GM18907 (cell line): ENCODE measurements at regions not wholly inside any gene's neighbourhood (a gene's known extent, or its start where the extent isn't known, plus 50 kb on each side); places are given as distances from the start of the nearest gene placed in this dataset.
"Not testable (repeated sequence)": the region's sequence is repeated elsewhere in the genome, so short reads cannot be mapped to it uniquely, and the experiment has no call there.

Experiments used
- ATAC-seq: cut with Tn5 transposase; IDR thresholded peaks from one replicate; pipeline ENCODE4 v1.9.1; 2021; ENCODE audit warnings: mild to moderate bottlenecking, moderate library complexity; ENCODE audit not compliant: unreplicated experiment

DNA sequence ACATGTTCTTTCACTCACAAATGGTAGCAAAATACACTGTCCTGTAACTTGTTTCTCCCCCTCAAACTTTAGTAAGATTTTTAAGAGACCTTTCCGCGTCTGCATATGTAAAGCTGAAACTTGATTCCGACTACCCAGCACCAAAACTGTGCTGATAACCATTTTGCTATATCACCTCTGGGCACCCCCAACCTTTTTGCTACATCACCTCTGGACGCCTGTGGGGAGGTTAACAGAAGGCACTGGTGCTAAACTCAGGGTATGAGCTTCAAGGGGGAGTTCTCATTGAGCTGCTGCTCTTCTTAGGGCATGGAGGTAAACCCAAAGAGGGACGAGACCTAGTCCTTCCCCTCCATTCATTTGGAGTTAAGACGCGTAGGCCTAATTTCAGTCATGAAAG lies 67.6 kb upstream of the NFE2L3 start:
- ATAC-seq: no peak

DNA sequence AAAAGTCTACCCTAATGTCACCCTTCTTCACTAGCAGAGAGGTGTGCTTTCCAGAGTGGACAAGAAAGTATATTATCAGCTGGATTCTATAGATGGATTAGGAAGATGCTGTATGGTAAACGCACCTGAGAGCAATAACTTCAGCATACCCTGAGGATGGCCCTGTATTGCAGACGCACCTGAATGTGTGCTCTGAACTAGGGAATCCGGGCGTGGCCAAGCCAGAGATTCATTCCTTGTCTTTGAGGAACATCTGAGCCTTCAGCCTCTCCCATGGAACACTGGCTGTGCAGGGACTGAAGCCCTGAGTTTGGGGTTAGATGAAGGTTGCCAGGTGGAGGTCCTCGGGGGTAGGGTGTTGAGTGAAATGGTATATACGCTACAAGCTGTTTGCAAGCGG lies 66.2 kb upstream of the NFE2L3 start:
- no peak for ATAC-seq

DNA sequence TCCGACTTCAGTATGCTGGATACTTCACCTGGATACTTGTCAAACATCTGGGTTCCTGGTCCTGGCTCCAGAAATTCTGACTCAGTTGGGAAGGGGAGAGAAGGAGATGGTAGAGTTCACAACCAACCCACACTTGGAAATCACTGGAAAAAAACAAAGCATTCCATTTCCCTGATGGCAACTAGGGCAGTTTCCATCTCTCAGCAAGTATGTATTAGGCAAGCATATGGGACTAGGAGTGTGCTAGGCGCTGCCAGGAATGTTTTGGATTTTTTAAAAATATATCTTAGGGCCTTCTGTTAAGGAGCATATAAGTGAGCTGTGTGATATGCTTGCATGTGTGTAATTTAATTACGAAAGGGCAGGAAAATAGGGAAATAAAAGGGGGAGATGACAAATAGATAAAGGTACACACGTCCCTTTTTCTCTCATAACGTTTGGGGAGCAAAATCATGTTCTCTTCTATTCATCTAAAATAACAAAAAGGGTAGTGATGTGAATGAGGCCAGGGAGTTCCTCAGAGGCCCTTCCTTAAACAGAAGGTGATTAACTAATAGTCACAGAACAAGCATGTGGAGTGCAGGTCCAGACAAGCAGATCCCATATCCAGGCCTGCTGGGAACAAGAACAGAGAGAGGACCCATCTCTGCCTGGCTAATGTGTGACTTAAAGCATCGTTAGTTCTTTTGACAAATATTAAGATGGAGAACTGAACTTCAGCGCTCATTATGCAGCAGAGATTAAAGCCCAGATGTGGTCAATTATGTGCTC lies 64.5 kb upstream of the NFE2L3 start:
- no peak for ATAC-seq

DNA sequence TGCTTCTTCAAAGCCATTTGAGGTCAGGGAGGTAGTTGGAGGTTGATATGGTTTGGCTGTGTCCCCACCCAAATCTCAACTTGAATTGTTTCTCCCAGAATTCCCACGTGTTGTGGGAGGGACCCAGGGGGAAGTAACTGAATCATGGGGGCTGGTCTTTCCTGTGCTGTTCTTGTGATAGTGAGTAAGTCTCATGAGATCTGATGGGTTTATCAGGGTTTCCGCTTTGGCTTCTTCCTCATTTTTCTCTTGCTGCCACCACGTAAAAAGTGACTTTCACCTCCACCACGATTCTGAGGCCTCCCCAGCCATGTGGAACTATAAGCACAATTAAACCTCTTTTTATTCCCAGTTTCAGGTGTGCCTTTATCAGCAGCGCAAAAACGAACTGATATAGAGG lies 62.5 kb upstream of the NFE2L3 start:
- ATAC-seq: not testable (repeated sequence)

DNA sequence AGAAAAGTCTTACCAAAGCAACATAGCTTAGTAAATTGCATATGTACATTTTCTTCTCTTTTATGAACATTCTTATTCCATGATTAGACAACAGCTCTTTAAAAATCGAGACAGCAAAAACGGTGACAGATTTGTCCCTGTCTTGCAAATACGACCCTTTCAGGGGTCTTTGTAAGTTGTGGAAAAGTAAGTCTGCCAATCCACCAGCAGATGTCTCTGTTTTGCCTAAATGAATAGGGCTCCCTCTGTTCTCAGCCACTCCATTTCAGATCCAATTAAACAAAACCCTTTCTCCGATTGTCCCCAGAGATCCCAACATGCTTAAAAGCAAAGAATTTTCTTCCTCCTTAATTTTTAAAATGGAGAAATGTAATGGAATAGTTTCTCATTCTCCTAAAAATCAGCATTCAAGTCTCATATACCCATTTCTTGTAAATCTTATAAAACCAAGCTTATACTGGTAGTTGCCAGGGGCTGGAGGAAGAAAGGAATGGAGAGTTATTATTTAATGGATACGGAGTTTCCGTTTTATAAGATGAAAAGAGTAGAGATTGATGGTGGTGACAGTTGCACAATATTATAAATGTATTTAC lies 61.0 kb upstream of the NFE2L3 start:
- ATAC-seq: no peak

DNA sequence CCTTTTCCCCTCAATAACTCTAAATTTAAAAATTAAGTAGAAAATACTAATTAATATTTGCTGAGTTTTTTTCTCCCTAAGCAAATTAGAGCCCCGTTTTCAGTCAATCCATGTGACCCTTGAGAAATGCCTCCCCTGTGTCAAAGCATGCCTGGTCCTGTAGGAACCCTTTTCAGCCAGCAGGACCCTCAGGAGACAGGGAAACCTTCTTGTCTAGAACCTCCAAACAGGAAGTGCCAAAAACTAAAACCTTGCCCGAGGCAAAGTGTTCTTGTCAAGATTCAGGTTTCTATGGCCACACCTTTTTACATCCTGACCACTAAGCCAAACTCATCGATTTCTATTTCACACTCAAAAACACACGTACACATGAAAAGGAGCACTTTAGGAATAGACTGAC lies 60.1 kb upstream of the NFE2L3 start:
- ATAC-seq: no peak

DNA sequence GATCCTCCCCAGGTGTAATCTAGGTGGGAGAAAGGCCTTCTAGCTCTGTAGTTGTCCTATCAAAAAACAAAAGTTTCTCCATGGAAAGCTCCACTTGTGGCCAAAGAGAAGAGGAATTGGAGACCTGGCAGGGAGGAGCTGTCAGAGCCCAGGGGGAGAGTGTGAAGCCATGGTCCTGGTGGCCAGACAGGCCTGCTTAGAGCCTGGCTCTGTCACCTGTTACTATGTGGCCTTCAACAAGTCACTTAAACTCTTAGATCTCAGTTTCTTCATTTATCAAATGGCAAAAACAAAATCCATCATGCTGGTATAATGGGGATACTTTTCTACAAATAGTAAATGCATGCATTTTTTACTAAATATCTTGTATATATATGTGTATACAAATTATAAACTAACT lies 59.0 kb upstream of the NFE2L3 start:
- no peak for ATAC-seq

DNA sequence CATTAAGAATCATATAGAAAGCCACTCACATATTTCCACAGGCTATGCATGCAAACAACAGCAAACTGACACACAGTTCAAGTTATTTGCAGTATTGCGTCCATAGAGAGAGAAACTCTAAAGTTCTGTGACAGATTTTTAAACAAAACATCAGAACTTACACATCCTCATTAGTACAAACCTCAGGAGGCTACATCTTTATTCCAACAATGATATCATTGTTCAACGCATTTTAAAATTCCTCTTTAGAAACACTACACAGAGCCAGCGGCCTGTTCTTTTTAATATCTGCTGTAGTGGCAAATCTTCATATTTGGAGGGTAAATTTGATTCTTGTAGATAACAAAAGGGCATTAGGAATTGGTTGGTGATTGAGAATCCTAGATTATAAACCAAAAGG lies 55.9 kb upstream of the NFE2L3 start:
- no peak for ATAC-seq

DNA sequence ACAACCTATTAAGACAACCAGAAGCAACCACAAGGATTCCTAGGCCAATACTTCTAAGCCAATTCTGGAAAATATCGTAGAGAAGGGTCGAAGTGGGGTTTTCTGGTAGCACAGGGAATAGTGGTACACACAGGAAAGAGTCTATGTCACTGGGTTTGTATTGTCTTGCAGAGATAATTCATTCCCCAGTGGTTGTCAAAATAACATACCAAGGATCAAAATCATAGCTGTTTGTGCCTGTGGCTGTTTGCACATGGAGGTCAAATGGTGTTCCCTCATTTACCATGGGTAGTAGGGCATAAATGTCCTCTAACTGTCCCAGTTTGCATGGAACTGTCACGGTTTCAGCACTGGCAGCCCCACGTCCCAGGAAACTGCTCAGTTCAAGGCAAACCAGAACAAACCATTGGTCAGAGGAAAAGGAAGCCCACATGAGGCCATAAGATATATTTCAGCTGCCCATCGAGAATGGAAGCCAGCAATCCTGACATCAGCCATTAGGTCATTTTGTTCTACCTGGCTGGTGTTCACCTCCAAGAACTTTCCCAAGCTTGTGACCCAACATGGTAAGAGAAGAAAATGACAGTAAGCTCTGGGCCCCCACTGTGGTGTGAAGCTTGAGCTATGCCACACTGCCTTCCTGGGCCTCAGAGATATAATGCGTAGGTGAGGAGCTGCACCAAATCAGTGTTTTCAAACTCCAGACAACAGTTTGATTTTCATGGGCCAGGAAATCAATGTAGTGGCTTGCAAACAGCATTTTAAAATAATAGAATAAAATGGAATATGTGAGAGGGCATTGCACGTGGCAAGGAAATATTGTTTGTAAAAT lies 53.9 kb upstream of the NFE2L3 start:
- no peak for ATAC-seq

DNA sequence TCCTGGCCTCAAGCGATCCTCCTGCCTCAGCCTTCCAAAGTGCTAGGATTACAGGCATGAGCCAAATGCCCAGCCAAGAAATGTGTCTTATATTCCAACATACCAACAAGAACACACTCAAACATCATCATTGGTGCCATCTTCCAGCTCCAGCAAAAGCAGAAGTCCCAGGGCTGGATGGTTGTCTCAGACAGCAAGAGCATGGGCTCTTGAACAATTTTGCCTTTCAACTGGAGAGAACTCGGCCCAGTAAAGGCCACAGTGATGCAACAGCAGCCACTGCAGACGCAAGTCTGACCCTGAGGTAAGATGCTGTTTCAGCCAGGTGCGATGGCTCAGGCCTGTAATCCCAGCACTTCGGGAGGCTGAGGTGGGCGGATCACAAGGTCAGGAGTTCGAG lies 52.8 kb upstream of the NFE2L3 start:
- no peak for ATAC-seq

DNA sequence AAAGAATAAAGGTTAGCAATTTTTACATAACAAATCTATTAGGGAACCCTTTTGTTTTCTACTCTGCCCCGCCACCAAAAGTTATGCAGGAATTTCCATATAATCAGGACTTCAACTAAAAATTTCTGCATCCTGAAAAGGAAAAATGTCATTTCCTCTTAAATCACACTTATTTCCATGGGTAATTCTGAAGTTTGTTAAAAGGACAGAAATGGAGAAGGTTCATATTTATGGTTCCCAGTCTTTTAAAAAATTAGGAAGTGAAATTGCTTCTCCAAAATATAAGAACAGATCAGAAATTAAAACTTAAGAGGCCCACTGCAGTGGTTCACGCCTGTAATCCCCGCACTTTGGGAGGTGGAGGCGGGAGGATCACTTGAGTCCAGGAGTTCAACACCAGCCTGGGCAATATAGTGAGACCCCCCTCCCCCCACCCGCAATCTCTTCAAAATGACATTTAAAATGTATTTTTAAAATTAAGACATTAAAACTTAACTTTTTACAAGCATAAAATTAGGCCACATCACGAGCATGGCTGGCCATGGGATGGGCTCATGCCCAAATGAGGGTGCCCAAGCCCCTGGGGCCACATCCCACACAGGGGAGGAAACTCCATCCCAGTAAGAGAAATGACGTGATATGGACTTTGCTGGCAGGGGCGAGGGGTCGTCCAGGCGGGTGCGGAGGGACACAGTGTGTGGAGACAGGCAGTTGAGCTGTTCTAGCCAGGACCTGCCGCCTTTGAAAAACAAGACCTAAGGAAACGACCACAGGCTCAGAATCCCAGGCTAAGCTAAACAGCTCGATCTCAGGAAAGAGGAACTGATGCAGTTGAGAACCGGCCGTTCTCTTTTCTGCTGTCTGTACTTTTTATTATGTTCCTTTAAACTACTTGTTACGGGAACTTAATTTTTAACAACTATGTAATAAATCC lies 51.3 kb upstream of the NFE2L3 start:
- no peak for ATAC-seq

DNA sequence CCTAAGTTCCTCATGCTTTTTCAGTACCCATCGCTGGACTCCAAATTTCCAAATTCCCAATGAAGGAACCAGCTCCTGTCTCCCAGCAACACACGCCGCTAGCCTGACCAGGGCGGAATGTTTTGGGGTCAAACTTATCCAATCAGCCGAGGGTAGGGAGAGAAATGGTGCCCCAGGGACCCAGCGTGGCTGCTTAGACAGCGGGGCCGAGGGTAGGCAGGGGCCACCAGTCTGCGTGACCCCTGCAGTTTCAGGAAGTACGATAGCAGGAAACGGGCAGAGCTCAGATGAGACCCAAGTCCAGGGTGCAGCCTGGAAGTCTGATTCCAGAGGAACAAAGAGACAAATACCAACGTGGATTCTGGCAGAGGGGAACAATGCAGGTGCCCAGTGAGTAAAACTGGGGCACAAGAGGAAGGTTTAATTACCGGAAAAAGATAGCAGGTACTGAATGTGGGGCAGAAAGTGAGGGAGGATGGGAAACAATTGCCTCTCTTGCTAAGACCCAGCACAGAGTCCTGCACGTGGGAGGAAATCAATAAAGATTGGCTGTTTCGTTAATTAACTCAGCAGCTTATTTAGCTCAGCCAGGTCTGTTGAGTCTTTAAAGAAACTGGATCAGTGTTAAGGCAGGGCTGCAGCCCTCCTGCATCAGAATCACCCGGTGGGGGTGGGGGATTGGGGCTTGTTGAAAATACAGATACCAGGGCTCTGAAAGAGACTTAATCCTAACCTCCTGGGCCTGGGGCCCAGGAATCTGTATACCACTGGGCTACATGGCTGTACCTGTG lies 50.4 kb upstream of the NFE2L3 start:
- ATAC-seq: no peak

DNA sequence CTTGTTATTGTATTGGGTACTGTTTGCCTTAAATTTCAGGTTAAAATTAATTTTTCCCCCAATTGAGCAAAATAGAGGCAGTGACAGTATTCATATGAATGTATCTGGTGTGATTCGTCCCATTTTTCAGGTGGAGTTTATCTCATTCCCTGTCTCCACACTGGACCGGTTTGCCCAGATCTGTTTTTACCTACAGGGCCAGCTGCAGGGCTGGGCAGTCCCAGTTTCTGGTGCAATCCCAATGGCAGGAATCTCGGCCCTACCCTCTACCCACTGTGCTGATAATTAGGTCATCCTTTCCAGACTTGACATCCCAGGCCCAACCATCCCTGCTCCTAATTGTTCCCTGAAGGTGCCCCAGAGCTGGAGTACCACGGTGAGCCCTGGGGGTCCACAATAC lies 49.8 kb upstream of the NFE2L3 start:
- no peak for ATAC-seq
